ENCODE measurements at regions not wholly inside any gene's neighbourhood (a gene's known extent, or its start where the extent isn't known, plus 50 kb on each side); places are given as distances from the start of the nearest gene placed in this dataset.
A peak's percentile ranks its signal among the peaks of the same experiment; 100 is the strongest.

DNA sequence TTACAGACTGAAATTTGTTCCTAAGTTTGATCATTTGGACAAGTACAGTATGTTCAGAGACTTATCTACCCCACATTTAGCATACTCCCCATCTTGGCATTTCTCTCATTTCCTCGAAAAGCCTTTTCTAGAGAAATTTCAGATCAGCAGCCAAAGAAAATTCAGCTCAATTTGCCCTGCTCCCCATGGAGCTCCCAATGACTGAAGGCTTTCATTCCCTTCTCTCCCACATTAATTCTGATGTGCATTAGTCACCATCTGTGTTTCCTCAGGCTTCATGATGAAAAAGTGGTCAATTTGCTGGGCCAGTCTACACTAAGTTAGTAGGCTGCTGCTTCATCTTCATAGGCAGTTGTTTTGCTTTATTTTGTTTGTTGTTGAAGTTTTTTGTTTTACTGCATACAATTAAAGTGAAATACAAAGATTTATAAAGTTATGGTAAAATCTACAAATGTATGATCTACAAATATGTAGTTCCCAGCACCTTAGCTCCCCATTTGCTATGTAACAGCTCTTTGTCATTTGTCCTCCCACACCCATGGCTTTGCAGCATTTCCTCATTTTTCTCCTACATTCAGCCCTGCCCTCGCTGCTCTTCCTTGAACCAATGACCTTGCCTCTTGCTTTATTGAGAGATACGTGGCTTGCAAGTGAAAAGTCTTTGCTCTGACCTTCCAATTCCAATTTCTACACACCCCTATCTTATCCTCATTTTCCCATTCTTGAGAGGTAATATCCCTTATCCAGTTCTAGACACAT is 193.9 kb downstream of the ANAPC10 start:
- peak; percentile 15 for DNase-seq (ENCODE audit: low read depth)

DNA sequence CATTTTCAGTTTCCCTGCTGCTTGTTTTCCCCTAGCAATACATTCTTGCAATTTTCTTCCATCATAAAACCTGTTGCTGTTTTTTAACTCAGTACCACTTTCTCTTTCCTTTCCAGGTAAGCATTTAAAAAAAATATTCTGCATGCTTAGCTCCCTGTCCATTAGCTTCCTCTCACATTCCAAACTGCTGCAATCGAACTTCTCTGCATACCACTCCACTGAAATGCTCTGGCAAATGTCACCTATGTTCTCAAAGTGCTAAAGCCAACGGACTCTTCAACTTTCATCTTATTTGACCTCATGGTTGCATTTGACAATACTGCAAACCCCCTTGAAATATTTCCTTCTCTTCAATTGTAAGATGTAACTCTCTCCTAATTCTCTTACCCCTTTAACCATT is 192.7 kb downstream of the ANAPC10 start:
- no peak for DNase-seq (ENCODE audit: low read depth)

DNA sequence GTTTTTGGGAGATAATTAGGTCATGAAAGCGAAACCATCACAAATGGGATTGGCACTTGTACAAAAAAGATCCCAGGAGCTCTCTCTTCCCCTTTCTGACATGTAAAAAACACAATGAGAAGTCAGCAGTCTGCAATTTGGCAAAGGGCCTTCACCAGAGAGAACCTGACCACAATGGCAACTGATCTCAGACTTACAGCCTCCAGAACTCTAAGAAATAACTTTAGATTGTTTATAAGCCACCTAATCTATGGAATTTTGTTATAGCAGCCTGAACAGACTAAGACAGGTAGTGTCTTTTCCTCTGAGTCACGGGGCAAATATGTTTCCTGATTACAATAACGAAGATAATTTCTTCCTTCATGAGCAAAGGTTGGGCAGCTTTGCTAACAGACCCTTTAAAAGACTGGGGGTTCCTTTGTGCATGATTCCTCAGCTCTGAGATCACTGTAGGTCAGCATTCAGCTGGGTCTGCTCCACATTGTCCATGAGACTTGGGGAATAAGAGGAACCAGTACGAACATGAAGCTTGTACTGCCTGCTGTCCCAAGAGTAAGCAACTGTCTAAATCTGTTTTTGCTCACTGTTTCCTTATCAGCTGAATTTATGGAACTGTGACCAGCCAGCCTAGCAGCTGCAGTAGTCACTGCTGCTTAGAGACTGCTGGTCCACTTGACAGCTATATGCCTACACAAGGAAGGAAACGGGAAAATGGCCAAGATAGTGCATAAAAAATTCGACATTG is 191.6 kb downstream of the ANAPC10 start:
- no peak for DNase-seq (ENCODE audit: low read depth)

DNA sequence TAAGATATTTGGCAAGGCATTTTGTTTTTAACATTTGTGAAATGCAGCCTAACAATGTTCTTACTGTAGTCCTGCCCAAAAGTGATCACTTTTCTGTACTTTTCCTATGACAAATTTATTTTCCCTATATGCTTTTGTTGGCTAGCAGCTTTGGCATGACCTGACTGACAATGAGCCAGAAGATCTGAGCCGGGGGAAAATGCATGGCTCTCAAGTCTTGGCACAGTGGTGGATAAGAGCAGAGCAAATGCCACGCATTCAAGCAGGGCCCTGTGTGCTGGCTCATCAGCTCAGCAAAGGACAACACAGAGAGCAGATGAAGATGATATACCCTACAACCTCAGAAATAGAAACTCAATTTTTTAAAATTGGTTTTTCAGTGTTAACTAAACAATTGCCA is 187.3 kb downstream of the ANAPC10 start:
- no peak for DNase-seq (ENCODE audit: low read depth)
